ENCODE measurements at regions not wholly inside any gene's neighbourhood (a gene's known extent, or its start where the extent isn't known, plus 50 kb on each side); places are given as distances from the start of the nearest gene placed in this dataset.

DNA sequence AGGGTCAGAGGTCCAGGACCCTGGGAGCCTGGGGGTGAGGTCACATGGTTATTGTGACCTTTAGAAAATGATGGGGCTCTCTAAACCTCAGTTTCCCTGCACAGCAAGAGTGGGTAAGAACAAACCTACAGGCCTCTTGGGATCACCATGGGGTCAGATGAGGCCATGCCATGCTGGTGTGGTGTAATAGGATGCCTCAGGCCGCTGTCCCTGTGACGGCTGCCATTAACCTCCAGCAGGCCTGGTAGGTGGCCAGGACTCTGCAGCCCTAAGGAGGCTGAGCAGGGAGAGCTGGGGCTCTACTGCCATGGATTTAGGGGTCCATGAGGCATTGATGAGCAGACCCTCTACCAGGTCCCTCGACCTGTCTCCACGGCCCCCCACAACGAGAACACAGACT, 265.5 kb downstream of the CTTN start:
- no peak overlapping the region for H3K4me3 ChIP-seq (ENCODE audit: low read depth, low read length)
- DNase-seq (ENCODE audit: low read depth), result no peak
- TF ChIP-seq MYC (IDR thresholded peaks at IDR 0.05; ENCODE audit: low read depth, low read length) (no peak), POLR2A (IDR thresholded peaks at IDR 0.05; ENCODE audit: extremely low read depth, insufficient read length) (no peak), MAX (IDR thresholded peaks at IDR 0.05; ENCODE audit: low read depth, low read length) (no peak), CTCF (IDR thresholded peaks at IDR 0.05; ENCODE audit: low read depth, low read length) (no peak)

- no peak overlapping the region for H3K4me3 ChIP-seq (ENCODE audit: low read depth, low read length)
- no peak for TF ChIP-seq CTCF (IDR thresholded peaks at IDR 0.05; ENCODE audit: low read depth, low read length)
- DNase-seq (ENCODE audit: low read depth), result no peak
These were observed 268.0 kb downstream of the CTTN start for GRCh38 chr11:70666311-70666710.

- no peak overlapping the region for H3K4me3 ChIP-seq (ENCODE audit: low read depth, low read length)
- no peak for DNase-seq (ENCODE audit: low read depth)
- TF ChIP-seq CTCF (IDR thresholded peaks at IDR 0.05; ENCODE audit: low read depth, low read length) (no peak), POLR2A (IDR thresholded peaks at IDR 0.05; ENCODE audit: extremely low read depth, insufficient read length) (no peak), MYC (IDR thresholded peaks at IDR 0.05; ENCODE audit: low read depth, low read length) (no peak), MAX (IDR thresholded peaks at IDR 0.05; ENCODE audit: low read depth, low read length) (no peak)
These were observed 269.4 kb downstream of the CTTN start for GRCh38 chr11:70667767-70668166.

DNA sequence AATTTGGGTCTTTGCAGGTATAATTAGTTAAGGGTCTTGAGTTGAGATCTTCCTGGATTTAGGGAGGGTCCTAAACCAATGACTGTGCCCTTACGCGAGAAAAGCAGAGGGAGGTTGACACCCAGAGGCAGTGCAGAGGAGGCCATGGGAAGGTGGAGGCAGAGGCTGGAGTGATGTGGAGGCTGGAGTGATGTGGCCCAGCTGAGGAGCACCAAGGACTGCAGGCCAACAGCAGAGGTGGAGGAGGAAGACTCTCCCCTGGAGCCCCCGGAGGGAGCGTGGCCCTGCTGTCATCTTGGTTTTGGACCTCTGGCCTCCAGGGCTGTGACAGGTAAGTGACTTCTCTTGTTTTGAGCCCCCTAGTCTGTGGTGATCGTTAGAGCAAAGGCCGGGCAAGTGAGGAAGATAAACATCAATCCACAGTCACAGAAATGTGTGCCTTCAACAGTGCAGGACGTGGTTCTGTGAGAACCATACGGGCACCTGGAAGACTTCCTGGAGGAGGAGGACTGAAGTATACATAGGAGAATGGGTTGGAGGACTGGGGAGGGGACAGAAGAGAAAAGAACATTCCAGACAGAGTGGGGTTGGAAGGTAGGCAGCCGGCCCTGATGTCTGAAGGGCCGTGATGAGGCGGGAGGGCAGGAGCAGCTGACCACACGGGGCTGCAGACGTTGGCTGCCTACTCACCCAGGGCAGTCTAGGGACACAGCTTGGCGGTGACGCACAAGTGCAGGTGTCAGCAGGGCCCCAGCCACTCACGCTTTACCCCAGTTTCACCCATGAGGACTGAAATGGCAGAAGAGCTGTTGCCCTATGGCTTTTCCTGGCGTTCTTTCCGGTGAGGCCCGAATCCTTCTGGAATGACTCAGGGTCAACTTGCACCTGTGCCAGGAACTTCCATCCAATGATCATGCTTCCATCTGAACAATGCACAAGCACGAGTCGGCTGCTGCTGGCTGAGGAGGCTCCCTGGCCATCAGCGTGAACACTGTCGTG, 270.2 kb downstream of the CTTN start:
- no peak for DNase-seq (ENCODE audit: low read depth)
- TF ChIP-seq POLR2A (IDR thresholded peaks at IDR 0.05; ENCODE audit: extremely low read depth, insufficient read length) (no peak), CTCF (IDR thresholded peaks at IDR 0.05; ENCODE audit: low read depth, low read length) (no peak), MAX (IDR thresholded peaks at IDR 0.05; ENCODE audit: low read depth, low read length) (no peak), MYC (IDR thresholded peaks at IDR 0.05; ENCODE audit: low read depth, low read length) (no peak)
- no peak overlapping the region for H3K4me3 ChIP-seq (ENCODE audit: low read depth, low read length)

- no peak for TF ChIP-seq CTCF (IDR thresholded peaks at IDR 0.05; ENCODE audit: low read depth, low read length)
- no peak for TF ChIP-seq MYC (IDR thresholded peaks at IDR 0.05; ENCODE audit: low read depth, low read length)
- no peak for TF ChIP-seq POLR2A (IDR thresholded peaks at IDR 0.05; ENCODE audit: extremely low read depth, insufficient read length)
- no peak for TF ChIP-seq MAX (IDR thresholded peaks at IDR 0.05; ENCODE audit: low read depth, low read length)
- no peak for DNase-seq (ENCODE audit: low read depth)
- H3K4me3 ChIP-seq (ENCODE audit: low read depth, low read length), result no peak overlapping the region
These were observed 271.0 kb downstream of the CTTN start for GRCh38 chr11:70669281-70669680.

All from NB4 (cell line).